ENCODE measurements at regions not wholly inside any gene's neighbourhood (a gene's known extent, or its start where the extent isn't known, plus 50 kb on each side); places are given as distances from the start of the nearest gene placed in this dataset.

DNA sequence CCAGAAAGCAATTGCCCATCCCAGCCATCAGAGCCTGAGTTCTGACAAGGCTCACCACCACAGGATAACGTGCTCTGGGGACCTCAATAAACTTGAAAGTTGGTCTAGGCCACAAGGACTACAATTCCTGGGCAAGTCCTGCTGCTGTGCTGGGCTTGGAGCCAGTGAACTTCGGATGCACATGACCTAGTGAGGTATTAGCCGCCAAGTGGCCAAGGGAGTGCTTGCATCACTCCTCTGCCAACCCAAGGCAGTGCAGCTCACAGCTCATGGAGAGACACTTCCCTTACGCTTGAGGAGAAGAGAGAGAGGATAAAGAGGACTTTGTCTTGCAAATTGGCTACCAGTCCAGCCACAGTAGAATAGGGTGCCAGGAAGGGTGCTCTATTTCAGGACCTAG lies 219.6 kb downstream of the MBD2 start:
- Histone ChIP-seq H3K27me3 (ENCODE audit: control insufficient read depth in 3 of 3, insufficient read depth in 3 of 3, low read length in 3 of 3) (no peaks in the 10 kb centered on the region), H3K4me1 (ENCODE audit: control insufficient read depth in 3 of 3, insufficient read depth in 2 of 3, low read depth in 1 of 3, low read length in 2 of 3) (no peaks in the 10 kb centered on the region), H3K36me3 (ENCODE audit: control insufficient read depth in 3 of 3, insufficient read depth in 2 of 3, low read depth in 1 of 3, low read length in 3 of 3) (no peaks in the 10 kb centered on the region), H3K27ac (ENCODE audit: low read depth in 1 of 3, low read length in 2 of 3) (no peak overlapping the region), H3K4me3 (ENCODE audit: low read depth in 1 of 3, low read length in 3 of 3) (no peak overlapping the region), H3K9me3 (ENCODE audit: control insufficient read depth in 2 of 2, insufficient read depth in 1 of 2, low read depth in 1 of 2, low read length in 1 of 2) (no peaks in the 10 kb centered on the region)
- WGBS, 3 donors = 40 to 63% (median 46%) methylated on average over 4 of the region's 4 CpGs
- no peak for DNase-seq
- FAIRE-seq = no peak

DNA sequence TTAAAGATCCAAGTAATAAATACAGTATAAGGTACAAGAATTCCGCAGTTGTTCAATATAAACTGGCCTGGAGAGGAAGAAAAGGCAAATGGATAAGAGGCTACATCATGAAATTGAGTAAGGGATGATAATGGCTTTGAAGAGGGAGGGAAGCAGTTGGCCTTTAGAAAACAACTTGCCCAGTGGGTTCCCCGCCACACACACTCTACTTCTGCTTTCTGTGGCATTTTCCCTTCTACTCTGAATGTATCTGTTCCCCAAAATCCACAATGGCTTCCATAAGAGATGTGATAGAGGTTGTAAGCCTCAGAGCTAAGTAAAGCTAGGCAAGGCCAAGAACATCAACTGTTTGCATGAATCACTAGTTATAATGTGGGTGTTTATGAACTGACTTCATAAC lies 221.3 kb downstream of the MBD2 start:
- WGBS, 3 donors = 61 to 72% (median 66%) methylated on average over 2 of the region's 2 CpGs
- no peak overlapping the region for H3K4me3 ChIP-seq (ENCODE audit: low read depth in 1 of 3, low read length in 3 of 3)
- no peaks in the 10 kb centered on the region for H3K27me3 ChIP-seq (ENCODE audit: control insufficient read depth in 3 of 3, insufficient read depth in 3 of 3, low read length in 3 of 3)

DNA sequence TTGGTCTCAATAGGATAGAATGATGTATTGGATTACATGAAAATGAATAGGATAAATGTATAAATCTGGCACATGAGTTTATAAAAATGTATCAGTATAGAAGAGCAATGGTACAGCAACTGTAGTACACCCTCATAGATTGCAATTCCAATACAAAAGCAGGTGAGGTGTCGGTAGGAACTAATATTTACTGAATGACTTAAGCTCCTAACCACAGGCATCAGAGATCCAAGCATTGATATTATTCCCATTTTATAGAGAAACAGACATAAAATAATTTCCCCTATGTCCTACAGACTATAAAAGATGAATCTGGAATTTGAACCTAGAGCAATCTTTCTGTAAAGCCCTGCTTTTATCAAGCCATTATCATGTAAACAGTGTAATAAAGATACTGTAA lies 227.4 kb downstream of the MBD2 start:
- H3K36me3 ChIP-seq (ENCODE audit: control insufficient read depth in 3 of 3, insufficient read depth in 2 of 3, low read depth in 1 of 3, low read length in 3 of 3) = no peaks in the 10 kb centered on the region
- no peaks in the 10 kb centered on the region for H3K4me1 ChIP-seq (ENCODE audit: control insufficient read depth in 3 of 3, insufficient read depth in 2 of 3, low read depth in 1 of 3, low read length in 2 of 3)
- H3K9me3 ChIP-seq (ENCODE audit: control insufficient read depth in 2 of 2, insufficient read depth in 1 of 2, low read depth in 1 of 2, low read length in 1 of 2) = peaks cover 0 to 7% of the 10 kb centered on the region in 2 donors
- no peak overlapping the region for H3K4me3 ChIP-seq (ENCODE audit: low read depth in 1 of 3, low read length in 3 of 3)
- DNase-seq = peak in 1 of 2 donors; percentile 35
- no peaks in the 10 kb centered on the region for H3K27me3 ChIP-seq (ENCODE audit: control insufficient read depth in 3 of 3, insufficient read depth in 3 of 3, low read length in 3 of 3)
- WGBS, 3 donors = 7 to 62% (median 37%) methylated on average over 1 of the region's 1 CpG
- no peak overlapping the region for H3K27ac ChIP-seq (ENCODE audit: low read depth in 1 of 3, low read length in 2 of 3)
- FAIRE-seq = no peak

More for the DNA sequence above, 221.3 kb downstream of the MBD2 start:
- H3K27ac ChIP-seq (ENCODE audit: low read depth in 1 of 3, low read length in 2 of 3) = no peak overlapping the region
- no peak for DNase-seq
- H3K4me1 ChIP-seq (ENCODE audit: control insufficient read depth in 3 of 3, insufficient read depth in 2 of 3, low read depth in 1 of 3, low read length in 2 of 3) = no peaks in the 10 kb centered on the region
- FAIRE-seq = no peak
- H3K9me3 ChIP-seq (ENCODE audit: control insufficient read depth in 2 of 2, insufficient read depth in 1 of 2, low read depth in 1 of 2, low read length in 1 of 2) = peaks cover 0 to 4% of the 10 kb centered on the region in 2 donors
- no peaks in the 10 kb centered on the region for H3K36me3 ChIP-seq (ENCODE audit: control insufficient read depth in 3 of 3, insufficient read depth in 2 of 3, low read depth in 1 of 3, low read length in 3 of 3)

DNA sequence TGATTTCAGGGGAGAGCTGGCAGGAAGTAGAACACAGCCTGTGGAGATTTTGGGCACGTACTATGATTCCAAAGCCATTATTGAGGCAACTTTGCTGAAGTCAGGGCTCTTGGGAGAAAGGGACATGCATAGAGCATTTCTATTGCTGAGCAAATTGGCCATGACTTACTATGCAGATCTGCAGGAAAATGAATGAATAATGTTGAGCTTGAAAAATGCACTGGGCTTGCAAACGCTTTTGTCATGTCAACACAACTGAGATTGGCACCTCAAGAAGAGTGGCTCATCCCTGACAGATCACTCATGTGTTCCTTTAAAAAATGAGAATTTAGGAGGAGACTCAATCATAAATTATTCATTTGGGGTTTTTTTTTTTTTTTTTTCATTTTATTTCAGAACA lies 230.5 kb downstream of the MBD2 start:
- Histone ChIP-seq H3K36me3 (ENCODE audit: control insufficient read depth in 3 of 3, insufficient read depth in 2 of 3, low read depth in 1 of 3, low read length in 3 of 3) (no peaks in the 10 kb centered on the region), H3K4me1 (ENCODE audit: control insufficient read depth in 3 of 3, insufficient read depth in 2 of 3, low read depth in 1 of 3, low read length in 2 of 3) (no peaks in the 10 kb centered on the region)
- WGBS, 3 donors = 75 to 82% (median 76%) methylated on average over 2 of the region's 2 CpGs

DNA sequence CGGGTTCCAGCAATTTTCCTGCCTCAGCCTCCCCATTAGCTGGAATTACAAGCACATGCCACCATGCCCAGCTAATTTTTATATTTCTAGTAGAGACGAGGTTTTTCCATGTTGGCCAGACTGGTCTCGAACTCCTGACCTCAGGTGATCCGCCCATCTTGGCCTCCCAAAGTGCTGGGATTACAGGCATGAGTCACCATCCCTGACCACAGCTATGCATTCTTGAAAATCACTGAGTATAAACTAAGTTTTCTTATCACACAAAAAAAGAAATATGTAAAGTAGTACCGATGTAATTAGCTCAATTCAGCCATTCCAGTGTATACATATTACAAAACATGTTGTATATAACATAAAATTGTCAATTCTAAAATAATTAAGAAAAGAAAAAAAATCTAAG lies 232.7 kb downstream of the MBD2 start:
- DNase-seq = no peak
- H3K27ac ChIP-seq (ENCODE audit: low read depth in 1 of 3, low read length in 2 of 3) = no peak overlapping the region
- no peaks in the 10 kb centered on the region for H3K4me1 ChIP-seq (ENCODE audit: control insufficient read depth in 3 of 3, insufficient read depth in 2 of 3, low read depth in 1 of 3, low read length in 2 of 3)
- WGBS, 3 donors = 72 to 80% (median 80%) methylated on average over 5 of the region's 5 CpGs
- FAIRE-seq = no peak
- no peaks in the 10 kb centered on the region for H3K36me3 ChIP-seq (ENCODE audit: control insufficient read depth in 3 of 3, insufficient read depth in 2 of 3, low read depth in 1 of 3, low read length in 3 of 3)
- H3K9me3 ChIP-seq (ENCODE audit: control insufficient read depth in 2 of 2, insufficient read depth in 1 of 2, low read depth in 1 of 2, low read length in 1 of 2) = no peaks in the 10 kb centered on the region
- H3K4me3 ChIP-seq (ENCODE audit: low read depth in 1 of 3, low read length in 3 of 3) = no peak overlapping the region
- H3K27me3 ChIP-seq (ENCODE audit: control insufficient read depth in 3 of 3, insufficient read depth in 3 of 3, low read length in 3 of 3) = no peaks in the 10 kb centered on the region

More for the DNA sequence above, 230.5 kb downstream of the MBD2 start:
- Histone ChIP-seq H3K27ac (ENCODE audit: low read depth in 1 of 3, low read length in 2 of 3) (no peak overlapping the region), H3K27me3 (ENCODE audit: control insufficient read depth in 3 of 3, insufficient read depth in 3 of 3, low read length in 3 of 3) (no peaks in the 10 kb centered on the region), H3K4me3 (ENCODE audit: low read depth in 1 of 3, low read length in 3 of 3) (no peak overlapping the region), H3K9me3 (ENCODE audit: control insufficient read depth in 2 of 2, insufficient read depth in 1 of 2, low read depth in 1 of 2, low read length in 1 of 2) (peaks cover 0 to 7% of the 10 kb centered on the region in 2 donors)
- DNase-seq (no peak), FAIRE-seq (no peak)

DNA sequence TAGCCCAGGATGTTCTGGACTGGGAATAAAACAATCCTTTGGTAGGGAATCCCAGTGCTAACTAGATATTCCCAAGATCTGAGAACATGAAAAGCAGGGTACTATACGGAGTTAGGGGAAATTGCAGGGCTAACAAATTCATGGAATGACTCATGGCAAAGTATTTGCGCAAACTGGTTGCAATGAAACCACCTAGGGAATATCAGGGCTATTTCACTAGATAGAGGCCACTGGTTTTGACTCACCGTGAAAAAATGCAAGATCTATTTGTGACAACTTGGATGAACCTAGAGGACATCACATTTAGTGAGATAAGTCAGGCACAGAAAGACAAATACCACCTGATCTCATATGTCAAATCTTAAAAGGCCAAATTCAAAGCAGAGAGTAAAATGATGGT lies 233.3 kb downstream of the MBD2 start:
- H3K4me1 ChIP-seq (ENCODE audit: control insufficient read depth in 3 of 3, insufficient read depth in 2 of 3, low read depth in 1 of 3, low read length in 2 of 3) = no peaks in the 10 kb centered on the region
- H3K4me3 ChIP-seq (ENCODE audit: low read depth in 1 of 3, low read length in 3 of 3) = no peak overlapping the region
- H3K27me3 ChIP-seq (ENCODE audit: control insufficient read depth in 3 of 3, insufficient read depth in 3 of 3, low read length in 3 of 3) = no peaks in the 10 kb centered on the region
- H3K9me3 ChIP-seq (ENCODE audit: control insufficient read depth in 2 of 2, insufficient read depth in 1 of 2, low read depth in 1 of 2, low read length in 1 of 2) = no peaks in the 10 kb centered on the region
- H3K27ac ChIP-seq (ENCODE audit: low read depth in 1 of 3, low read length in 2 of 3) = no peak overlapping the region
- 70 to 84% (median 82%) methylated on average over 3 of the region's 3 CpGs for WGBS, 3 donors
- FAIRE-seq (no peak), DNase-seq (no peak)
- no peaks in the 10 kb centered on the region for H3K36me3 ChIP-seq (ENCODE audit: control insufficient read depth in 3 of 3, insufficient read depth in 2 of 3, low read depth in 1 of 3, low read length in 3 of 3)

DNA sequence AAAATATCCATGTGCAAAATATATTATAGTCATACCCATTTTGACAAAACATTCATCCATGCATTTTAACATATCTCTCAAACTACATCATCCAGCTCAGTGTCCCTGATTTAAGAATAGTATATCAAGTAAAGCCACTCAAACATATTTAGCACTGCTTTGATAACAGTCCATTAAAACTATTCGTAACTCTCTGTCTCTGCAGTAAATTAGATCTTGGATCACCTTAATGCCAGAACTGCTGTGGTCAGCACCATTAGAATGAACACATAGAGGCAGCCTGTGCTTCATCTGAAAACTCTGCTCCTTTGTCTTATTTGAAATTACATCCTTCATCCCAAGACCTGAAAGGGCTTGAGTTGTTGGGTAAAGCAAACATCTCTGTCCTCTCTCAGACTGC lies 234.0 kb downstream of the MBD2 start:
- Histone ChIP-seq H3K4me3 (ENCODE audit: low read depth in 1 of 3, low read length in 3 of 3) (no peak overlapping the region), H3K4me1 (ENCODE audit: control insufficient read depth in 3 of 3, insufficient read depth in 2 of 3, low read depth in 1 of 3, low read length in 2 of 3) (no peaks in the 10 kb centered on the region), H3K27ac (ENCODE audit: low read depth in 1 of 3, low read length in 2 of 3) (no peak overlapping the region), H3K36me3 (ENCODE audit: control insufficient read depth in 3 of 3, insufficient read depth in 2 of 3, low read depth in 1 of 3, low read length in 3 of 3) (no peaks in the 10 kb centered on the region), H3K9me3 (ENCODE audit: control insufficient read depth in 2 of 2, insufficient read depth in 1 of 2, low read depth in 1 of 2, low read length in 1 of 2) (no peaks in the 10 kb centered on the region), H3K27me3 (ENCODE audit: control insufficient read depth in 3 of 3, insufficient read depth in 3 of 3, low read length in 3 of 3) (no peaks in the 10 kb centered on the region)
- FAIRE-seq (no peak), DNase-seq (no peak)
- WGBS, 3 donors = 85 to 90% (median 88%) methylated on average over 1 of the region's 1 CpG

DNA sequence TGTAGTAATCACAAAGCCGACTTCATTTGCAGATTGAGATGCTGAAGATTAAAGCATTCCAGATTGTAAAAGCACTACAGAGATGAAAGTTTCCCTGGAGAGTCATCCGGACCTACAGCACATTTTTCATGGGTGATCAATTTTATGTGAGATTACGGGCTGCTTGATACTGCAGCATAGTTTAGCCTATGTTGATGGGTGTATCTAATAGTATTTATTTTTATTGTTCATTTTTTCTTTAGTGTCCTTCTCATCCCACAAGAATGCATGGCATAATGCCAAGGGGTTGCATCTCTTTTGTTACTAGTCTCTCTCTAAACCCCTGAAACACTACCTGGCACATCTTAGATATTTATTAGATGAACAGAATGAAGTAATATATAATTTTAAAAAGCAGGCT lies 240.4 kb downstream of the MBD2 start:
- H3K4me1 ChIP-seq (ENCODE audit: control insufficient read depth in 3 of 3, insufficient read depth in 2 of 3, low read depth in 1 of 3, low read length in 2 of 3) = no peaks in the 10 kb centered on the region
- H3K27me3 ChIP-seq (ENCODE audit: control insufficient read depth in 3 of 3, insufficient read depth in 3 of 3, low read length in 3 of 3) = no peaks in the 10 kb centered on the region
- H3K27ac ChIP-seq (ENCODE audit: low read depth in 1 of 3, low read length in 2 of 3) = no peak overlapping the region
- FAIRE-seq (no peak), DNase-seq (no peak)
- H3K36me3 ChIP-seq (ENCODE audit: control insufficient read depth in 3 of 3, insufficient read depth in 2 of 3, low read depth in 1 of 3, low read length in 3 of 3) = no peaks in the 10 kb centered on the region
- H3K9me3 ChIP-seq (ENCODE audit: control insufficient read depth in 2 of 2, insufficient read depth in 1 of 2, low read depth in 1 of 2, low read length in 1 of 2) = peaks cover 0 to 6% of the 10 kb centered on the region in 2 donors
- no peak overlapping the region for H3K4me3 ChIP-seq (ENCODE audit: low read depth in 1 of 3, low read length in 3 of 3)
- WGBS, 3 donors = 71 to 85% (median 75%) methylated on average over 3 of the region's 3 CpGs

DNA sequence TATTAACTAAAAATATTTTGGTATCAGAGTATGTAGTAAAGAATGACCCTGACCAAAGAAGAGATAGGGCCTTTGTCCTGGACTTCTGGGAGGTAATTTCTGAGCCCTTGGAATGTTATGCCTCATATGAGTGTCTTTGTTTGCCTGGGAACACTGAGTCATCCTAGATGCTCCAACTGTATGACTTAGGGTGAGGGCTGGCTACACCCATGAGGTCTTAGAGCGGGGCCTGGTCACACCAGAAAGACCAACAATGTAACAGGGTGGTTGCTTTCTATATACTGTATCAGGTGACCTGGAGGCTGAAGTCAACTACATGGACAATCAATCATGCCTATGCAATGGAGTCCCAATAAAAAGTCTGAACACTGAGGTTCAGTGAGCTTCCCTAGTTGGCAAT lies 253.1 kb downstream of the MBD2 start:
- no peak for DNase-seq
- 32 to 76% (median 48%) methylated on average over 1 of the region's 1 CpG for WGBS, 3 donors
- H3K4me3 ChIP-seq (ENCODE audit: low read depth in 1 of 3, low read length in 3 of 3) = no peak overlapping the region
- H3K27ac ChIP-seq (ENCODE audit: low read depth in 1 of 3, low read length in 2 of 3) = no peak overlapping the region
- peaks cover 0 to 5% of the 10 kb centered on the region in 2 donors for H3K9me3 ChIP-seq (ENCODE audit: control insufficient read depth in 2 of 2, insufficient read depth in 1 of 2, low read depth in 1 of 2, low read length in 1 of 2)
- FAIRE-seq = no peak
- H3K4me1 ChIP-seq (ENCODE audit: control insufficient read depth in 3 of 3, insufficient read depth in 2 of 3, low read depth in 1 of 3, low read length in 2 of 3) = no peaks in the 10 kb centered on the region
- H3K36me3 ChIP-seq (ENCODE audit: control insufficient read depth in 3 of 3, insufficient read depth in 2 of 3, low read depth in 1 of 3, low read length in 3 of 3) = no peaks in the 10 kb centered on the region
- H3K27me3 ChIP-seq (ENCODE audit: control insufficient read depth in 3 of 3, insufficient read depth in 3 of 3, low read length in 3 of 3) = no peaks in the 10 kb centered on the region
